ENCODE measurements at regions not wholly inside any gene's neighbourhood (a gene's known extent, or its start where the extent isn't known, plus 50 kb on each side); places are given as distances from the start of the nearest gene placed in this dataset.

- TF ChIP-seq CTCF (IDR thresholded peaks at IDR 0.05; ENCODE audit: insufficient read depth, low read length, poor library complexity, severe bottlenecking), result no peak
- TF ChIP-seq EZH2phosphoT487 (conservative IDR thresholded peaks at IDR 0.05; ENCODE audit: low read length), result no peak
Measured at GRCh38 chr17:79239205-79239604, 164.6 kb downstream of the ENGASE start.

All from SU-DHL-6 (cell line).